MCF 10A (cell line): ENCODE measurements at regions not wholly inside any gene's neighbourhood (a gene's known extent, or its start where the extent isn't known, plus 50 kb on each side); places are given as distances from the start of the nearest gene placed in this dataset.

ENCODE experiments used
- BruUV-seq: library from RNA; stranded (reverse); fragments of 400-500 nt; replicated peaks from 2 replicates; lab custom pipeline; 2021; lab: Mats Ljungman, UMichigan
- CTCF ChIA-PET: fragments of 300-600 bp; sonication (Branson Sonifier 250); formaldehyde crosslinking; extraction: SDS; loops from one replicate; lab custom pipeline; 2021; ENCODE audit warnings: antibody characterized with exemption, inconsistent platforms; lab: Yijun Ruan, JAX
- POLR2A ChIA-PET: fragments of 300-600, 350-650 bp; sonication (Branson Sonifier 250); formaldehyde crosslinking; extraction: SDS; loops from one replicate; lab custom pipeline; 2020; ENCODE audit warnings: antibody characterized with exemption, inconsistent platforms; lab: Yijun Ruan, JAX
- DNase-seq: peaks from one replicate; pipeline ENCODE4 v3.0.0-alpha.2; 2018; ENCODE audit not compliant: unreplicated experiment
- H3K27ac Mint-ChIP-seq: one replicate; pipeline ENCODE4 v1.8.0; 2022; ENCODE audit warnings: mild to moderate bottlenecking, low read depth, mixed read lengths; ENCODE audit not compliant: unreplicated experiment
- H3K27me3 Mint-ChIP-seq: one replicate; pipeline ENCODE4 v1.8.0; 2022; ENCODE audit warnings: mixed read lengths; ENCODE audit not compliant: insufficient read depth, unreplicated experiment
- H3K36me3 Mint-ChIP-seq: one replicate; pipeline ENCODE4 v1.8.0; 2022; ENCODE audit warnings: mild to moderate bottlenecking, moderate library complexity, mixed read lengths; ENCODE audit not compliant: insufficient read depth, unreplicated experiment
- H3K4me1 Mint-ChIP-seq: one replicate; pipeline ENCODE4 v1.8.0; 2022; ENCODE audit warnings: mixed read lengths; ENCODE audit not compliant: insufficient read depth, unreplicated experiment
- H3K4me3 Mint-ChIP-seq: one replicate; pipeline ENCODE4 v1.8.0; 2022; ENCODE audit warnings: mild to moderate bottlenecking, moderate library complexity, mixed read lengths; ENCODE audit not compliant: unreplicated experiment
- H3K9me3 Mint-ChIP-seq: one replicate; pipeline ENCODE4 v1.8.0; 2022; ENCODE audit warnings: mixed read lengths; ENCODE audit not compliant: unreplicated experiment
- intact Hi-C: fragments of 100-400 bp; cut with micrococcal nuclease; formaldehyde crosslinking; loops from 2 replicates; pipeline ENCODE4 v1.14.1; 2022
- TF ChIP-seq, protein P1 (sequence below): fragments of 200-600 bp; IDR thresholded peaks from one replicate; pipeline ENCODE4 v1.8.0; 2022; ENCODE audit warnings: antibody characterized with exemption, mild to moderate bottlenecking; ENCODE audit not compliant: unreplicated experiment

DNA sequence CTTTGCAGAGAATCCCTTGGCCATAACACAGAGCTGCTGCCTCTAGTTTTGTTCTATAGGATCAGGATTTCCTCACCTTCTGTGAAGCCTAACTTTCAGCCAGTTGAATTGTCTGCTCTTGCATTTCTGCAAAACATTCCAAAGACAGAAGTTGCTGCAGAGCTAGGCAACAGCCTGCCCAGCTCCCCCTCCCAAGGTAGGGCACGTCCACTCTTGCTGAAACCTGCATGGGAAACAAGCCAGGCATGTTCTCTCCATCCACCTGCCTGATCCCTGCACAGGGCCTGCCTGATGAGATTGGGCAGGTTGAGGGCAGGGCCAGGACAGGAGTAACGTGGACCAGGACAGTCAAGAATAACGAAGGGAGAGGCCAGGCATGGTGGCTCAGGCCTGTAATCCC lies 58.9 kb upstream of the NAA20 start:
- peaks cover 6% of the 10 kb centered on the region for H3K4me1 Mint-ChIP-seq
- POLR2A ChIA-PET, result interaction anchor here (0.7 to 12.1 kb wide), 20 partner anchors 14 to 269 kb away, joined by 3 to 354 read pairs (median 4); no protein-coding TSS in a partner anchor
- no peak overlapping the region for H3K4me3 Mint-ChIP-seq
- peaks cover 15% of the 10 kb centered on the region for H3K36me3 Mint-ChIP-seq
- no peaks in the 10 kb centered on the region for H3K27me3 Mint-ChIP-seq
- intact Hi-C loops, result no loop called here
- DNase-seq, result peak; percentile 67
- H3K27ac Mint-ChIP-seq, result peak overlapping the region; percentile 61
- BruUV-seq, result no TSS peak
- H3K9me3 Mint-ChIP-seq, result no peaks in the 10 kb centered on the region
- TF ChIP-seq, protein P1, sequence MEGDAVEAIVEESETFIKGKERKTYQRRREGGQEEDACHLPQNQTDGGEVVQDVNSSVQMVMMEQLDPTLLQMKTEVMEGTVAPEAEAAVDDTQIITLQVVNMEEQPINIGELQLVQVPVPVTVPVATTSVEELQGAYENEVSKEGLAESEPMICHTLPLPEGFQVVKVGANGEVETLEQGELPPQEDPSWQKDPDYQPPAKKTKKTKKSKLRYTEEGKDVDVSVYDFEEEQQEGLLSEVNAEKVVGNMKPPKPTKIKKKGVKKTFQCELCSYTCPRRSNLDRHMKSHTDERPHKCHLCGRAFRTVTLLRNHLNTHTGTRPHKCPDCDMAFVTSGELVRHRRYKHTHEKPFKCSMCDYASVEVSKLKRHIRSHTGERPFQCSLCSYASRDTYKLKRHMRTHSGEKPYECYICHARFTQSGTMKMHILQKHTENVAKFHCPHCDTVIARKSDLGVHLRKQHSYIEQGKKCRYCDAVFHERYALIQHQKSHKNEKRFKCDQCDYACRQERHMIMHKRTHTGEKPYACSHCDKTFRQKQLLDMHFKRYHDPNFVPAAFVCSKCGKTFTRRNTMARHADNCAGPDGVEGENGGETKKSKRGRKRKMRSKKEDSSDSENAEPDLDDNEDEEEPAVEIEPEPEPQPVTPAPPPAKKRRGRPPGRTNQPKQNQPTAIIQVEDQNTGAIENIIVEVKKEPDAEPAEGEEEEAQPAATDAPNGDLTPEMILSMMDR, result no peak
- CTCF ChIA-PET, result interaction anchor here (0.6 to 2.1 kb wide), 11 partner anchors 13 to 172 kb away, joined by 3 to 26 read pairs (median 4); no protein-coding TSS in a partner anchor

DNA sequence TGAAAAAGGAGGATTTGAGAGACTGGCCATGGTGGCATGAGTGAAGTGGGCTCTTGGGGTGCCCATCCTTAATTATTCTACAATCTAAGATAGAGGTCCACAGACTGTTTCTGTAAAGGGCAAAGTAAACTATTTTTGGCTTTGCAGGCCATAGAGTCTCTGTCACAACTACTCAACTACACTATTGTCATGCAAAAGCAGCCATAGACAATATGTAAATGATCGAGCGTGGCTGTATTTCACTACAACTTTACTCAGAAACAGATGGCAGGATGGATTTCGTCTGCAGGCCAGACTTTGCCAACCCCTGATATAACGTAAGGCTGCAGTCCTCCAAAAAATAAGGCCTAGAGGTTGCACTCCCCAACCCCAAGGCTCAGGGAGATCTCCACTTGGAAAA lies 58.2 kb upstream of the NAA20 start:
- Mint-ChIP-seq H3K4me1 (peaks cover 6% of the 10 kb centered on the region), H3K27ac (no peak overlapping the region), H3K9me3 (no peaks in the 10 kb centered on the region), H3K27me3 (no peaks in the 10 kb centered on the region), H3K36me3 (peaks cover 19% of the 10 kb centered on the region), H3K4me3 (no peak overlapping the region)
- intact Hi-C loops, result no loop called here
- no TSS peak for BruUV-seq
- CTCF ChIA-PET, result interaction anchor here (1.1 to 2.1 kb wide), 2 partner anchors 17 to 173 kb away, joined by 3 to 26 read pairs; no protein-coding TSS in a partner anchor
- no peak for DNase-seq
- POLR2A ChIA-PET, result interaction anchor here (0.8 to 12.1 kb wide), 9 partner anchors 13 to 74 kb away, joined by 3 to 354 read pairs (median 12); no protein-coding TSS in a partner anchor
- TF ChIP-seq, protein P1, result no peak

DNA sequence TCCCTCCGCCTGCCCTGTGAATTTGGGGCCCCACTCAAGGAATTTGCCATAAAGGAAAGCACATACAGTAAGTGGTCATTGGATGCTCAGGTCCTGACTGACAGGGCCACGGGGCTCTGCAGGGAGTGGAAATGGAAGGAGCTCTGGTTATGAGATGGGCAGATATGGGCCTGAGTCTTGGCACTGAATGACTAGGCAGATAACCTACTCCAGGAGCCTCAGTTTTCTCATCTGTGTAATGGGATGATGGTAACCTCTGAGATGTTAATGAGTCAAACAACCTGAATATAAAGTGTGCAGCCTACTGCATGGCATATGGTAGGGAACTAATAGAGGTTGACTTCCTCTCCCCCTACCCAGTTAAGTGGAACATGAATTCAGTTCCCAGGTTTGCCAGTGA lies 56.4 kb upstream of the NAA20 start:
- H3K4me1 Mint-ChIP-seq, result peaks cover 19% of the 10 kb centered on the region
- H3K9me3 Mint-ChIP-seq, result no peaks in the 10 kb centered on the region
- intact Hi-C loops, result loop anchor here (5.0 kb wide), 1 partner anchor 33 kb away; no protein-coding TSS in a partner anchor
- no peak overlapping the region for H3K4me3 Mint-ChIP-seq
- TF ChIP-seq, protein P1, result no peak
- no TSS peak for BruUV-seq
- POLR2A ChIA-PET, result interaction anchor here (0.8 to 12.1 kb wide), 7 partner anchors 12 to 175 kb away, joined by 3 to 354 read pairs (median 4); no protein-coding TSS in a partner anchor
- no peaks in the 10 kb centered on the region for H3K27me3 Mint-ChIP-seq
- H3K27ac Mint-ChIP-seq, result no peak overlapping the region
- CTCF ChIA-PET, result interaction anchor here (1.1 to 2.6 kb wide), 4 partner anchors 14 to 153 kb away, joined by 4 to 11 read pairs (median 7); no protein-coding TSS in a partner anchor
- DNase-seq, result no peak
- peaks cover 19% of the 10 kb centered on the region for H3K36me3 Mint-ChIP-seq

DNA sequence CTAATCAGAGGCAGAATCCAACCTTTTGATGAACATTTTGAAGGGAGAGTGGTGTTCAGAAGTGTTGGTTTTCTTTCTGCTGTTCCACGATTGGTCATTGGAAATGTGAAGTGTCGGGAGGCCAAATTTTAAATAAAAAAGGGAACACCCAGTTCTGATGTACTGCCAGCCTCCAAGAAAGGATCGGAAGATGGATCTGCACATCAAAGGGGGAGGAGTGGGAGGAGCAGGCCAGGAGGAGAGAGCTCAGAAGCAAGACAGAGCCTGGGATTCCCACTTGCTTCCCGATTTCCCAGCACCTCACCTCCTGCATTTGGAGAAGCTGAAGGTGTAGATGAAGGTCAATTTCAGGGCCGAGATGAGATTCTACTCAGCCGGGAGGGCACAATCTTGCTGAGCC lies 55.9 kb upstream of the NAA20 start:
- intact Hi-C loops, result loop anchor here (5.0 kb wide), 1 partner anchor 34 kb away; no protein-coding TSS in a partner anchor
- Mint-ChIP-seq H3K36me3 (peaks cover 19% of the 10 kb centered on the region), H3K9me3 (no peaks in the 10 kb centered on the region), H3K27ac (no peak overlapping the region), H3K27me3 (no peaks in the 10 kb centered on the region), H3K4me1 (peaks cover 19% of the 10 kb centered on the region), H3K4me3 (no peak overlapping the region)
- no peak for DNase-seq
- POLR2A ChIA-PET, result interaction anchor here (0.9 to 12.1 kb wide), 8 partner anchors 11 to 175 kb away, joined by 3 to 354 read pairs (median 3); no protein-coding TSS in a partner anchor
- BruUV-seq, result no TSS peak
- TF ChIP-seq, protein P1, result no peak
- CTCF ChIA-PET, result interaction anchor here (0.7 to 2.6 kb wide), 6 partner anchors 14 to 1276 kb away, joined by 3 to 11 read pairs (median 6); no protein-coding TSS in a partner anchor
